Smooth muscle cell (in vitro differentiated cells): ENCODE measurements at regions not wholly inside any gene's neighbourhood (a gene's known extent, or its start where the extent isn't known, plus 50 kb on each side); places are given as distances from the start of the nearest gene placed in this dataset.

Source experiments
- DNase-seq: peaks from one replicate; lab custom pipeline; 2025; ENCODE audit not compliant: unreplicated experiment; lab: John Stamatoyannopoulos, UW
- H2AFZ ChIP-seq: fragments of 200-600 bp; sonication (generic); 2 replicates; pipeline ENCODE4 v1.6.0; 2016; ENCODE audit warnings: antibody characterized with exemption, low read depth, mild to moderate bottlenecking
- H3F3A ChIP-seq: fragments of 200-600 bp; sonication (generic); 2 replicates; pipeline ENCODE4 v1.6.0; 2017; ENCODE audit warnings: antibody characterized with exemption, low read depth
- H3K27ac ChIP-seq: fragments of 200-600 bp; sonication (generic); 2 replicates; pipeline ENCODE4 v1.5.1; 2016; ENCODE audit warnings: low read depth, mild to moderate bottlenecking
- H3K27me3 ChIP-seq: fragments of 200-600 bp; sonication (generic); 2 replicates; pipeline ENCODE4 v1.6.1; 2016; ENCODE audit warnings: low read depth, mild to moderate bottlenecking
- H3K36me3 ChIP-seq: fragments of 200-600 bp; sonication (generic); 2 replicates; pipeline ENCODE4 v1.5.1; 2016; ENCODE audit warnings: low read depth
- H3K4me1 ChIP-seq: fragments of 200-600 bp; sonication (generic); 2 replicates; pipeline ENCODE4 v1.5.1; 2016; ENCODE audit warnings: low read depth
- H3K4me2 ChIP-seq: fragments of 200-600 bp; sonication (generic); 2 replicates; pipeline ENCODE4 v1.6.0; 2016; ENCODE audit warnings: mild to moderate bottlenecking
- H3K4me3 ChIP-seq: fragments of 200-600 bp; sonication (generic); 2 replicates; pipeline ENCODE4 v1.5.1; 2016; ENCODE audit warnings: mild to moderate bottlenecking
- H3K79me2 ChIP-seq: fragments of 200-600 bp; sonication (generic); 2 replicates; pipeline ENCODE4 v1.6.0; 2016; ENCODE audit warnings: low read depth, mild to moderate bottlenecking
- H3K9ac ChIP-seq: fragments of 200-600 bp; sonication (generic); 2 replicates; pipeline ENCODE4 v1.6.0; 2016; ENCODE audit warnings: low read depth
- H3K9me3 ChIP-seq: fragments of 200-600 bp; sonication (generic); replicated peaks from 2 replicates; pipeline ENCODE4 v1.5.1; 2016; ENCODE audit warnings: low read depth
- H4K20me1 ChIP-seq: fragments of 200-600 bp; sonication (generic); 2 replicates; pipeline ENCODE4 v1.6.0; 2016; ENCODE audit warnings: low read depth
- WGBS: methylation state at CpG from one replicate; pipeline ENCODE4 v1.1.7; 2016; ENCODE audit warnings: low lambda C conversion rate; 5-methylcytosine and 5-hydroxymethylcytosine counted together
- TF ChIP-seq, protein P1 (sequence below): fragments of 200-600 bp; sonication (generic); IDR thresholded peaks from 2 replicates; pipeline ENCODE4 v1.5.1; 2017; ENCODE audit warnings: borderline replicate concordance, mild to moderate bottlenecking, antibody characterized with exemption; ENCODE audit not compliant: insufficient read depth, poor library complexity, severe bottlenecking

DNA sequence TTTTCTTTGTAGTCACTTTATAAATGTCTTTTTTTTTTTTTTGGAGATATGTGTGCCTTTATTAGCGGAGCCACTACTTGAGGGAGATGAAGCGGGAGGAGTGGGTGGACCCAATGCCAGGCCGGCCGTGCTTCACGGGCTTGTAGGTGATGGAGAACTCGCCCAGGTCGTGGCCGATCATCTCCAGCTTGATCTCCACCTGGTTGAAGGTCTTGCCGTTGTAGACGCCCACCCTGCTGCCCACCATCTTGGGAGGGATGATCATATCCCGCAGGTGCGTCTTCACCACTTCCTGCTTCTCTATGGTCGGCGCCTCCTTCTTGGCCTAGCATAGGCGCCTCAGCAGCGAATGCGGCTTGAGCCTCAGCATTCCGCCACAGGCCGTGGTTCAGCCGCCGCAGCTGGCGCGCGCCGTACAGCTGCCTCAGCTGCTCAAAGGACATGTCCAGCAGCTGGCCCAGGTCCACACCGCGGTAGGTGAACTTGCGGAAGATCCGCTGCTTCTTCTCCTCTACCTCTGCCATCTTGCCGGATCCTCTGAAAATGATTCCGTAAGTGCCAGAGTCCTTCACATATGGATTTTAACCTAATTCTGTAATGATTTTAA is 1095.6 kb downstream of the MAT2B start:
- H3F3A ChIP-seq: no peaks in the 10 kb centered on the region
- H3K79me2 ChIP-seq: no peaks in the 10 kb centered on the region
- H3K9ac ChIP-seq: no peak overlapping the region
- WGBS: 98% methylated on average over 31 of the region's 31 CpGs
- no peak overlapping the region for H3K4me3 ChIP-seq
- H3K4me2 ChIP-seq: no peak overlapping the region
- H3K9me3 ChIP-seq: no peaks in the 10 kb centered on the region
- TF ChIP-seq, protein P1, sequence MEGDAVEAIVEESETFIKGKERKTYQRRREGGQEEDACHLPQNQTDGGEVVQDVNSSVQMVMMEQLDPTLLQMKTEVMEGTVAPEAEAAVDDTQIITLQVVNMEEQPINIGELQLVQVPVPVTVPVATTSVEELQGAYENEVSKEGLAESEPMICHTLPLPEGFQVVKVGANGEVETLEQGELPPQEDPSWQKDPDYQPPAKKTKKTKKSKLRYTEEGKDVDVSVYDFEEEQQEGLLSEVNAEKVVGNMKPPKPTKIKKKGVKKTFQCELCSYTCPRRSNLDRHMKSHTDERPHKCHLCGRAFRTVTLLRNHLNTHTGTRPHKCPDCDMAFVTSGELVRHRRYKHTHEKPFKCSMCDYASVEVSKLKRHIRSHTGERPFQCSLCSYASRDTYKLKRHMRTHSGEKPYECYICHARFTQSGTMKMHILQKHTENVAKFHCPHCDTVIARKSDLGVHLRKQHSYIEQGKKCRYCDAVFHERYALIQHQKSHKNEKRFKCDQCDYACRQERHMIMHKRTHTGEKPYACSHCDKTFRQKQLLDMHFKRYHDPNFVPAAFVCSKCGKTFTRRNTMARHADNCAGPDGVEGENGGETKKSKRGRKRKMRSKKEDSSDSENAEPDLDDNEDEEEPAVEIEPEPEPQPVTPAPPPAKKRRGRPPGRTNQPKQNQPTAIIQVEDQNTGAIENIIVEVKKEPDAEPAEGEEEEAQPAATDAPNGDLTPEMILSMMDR: no peak
- H2AFZ ChIP-seq: no peak overlapping the region
- no peak for DNase-seq
- no peaks in the 10 kb centered on the region for H3K27me3 ChIP-seq
- H3K4me1 ChIP-seq: no peaks in the 10 kb centered on the region
- peak overlapping the region; percentile 6 for H3K27ac ChIP-seq
- no peaks in the 10 kb centered on the region for H4K20me1 ChIP-seq
- no peaks in the 10 kb centered on the region for H3K36me3 ChIP-seq

DNA sequence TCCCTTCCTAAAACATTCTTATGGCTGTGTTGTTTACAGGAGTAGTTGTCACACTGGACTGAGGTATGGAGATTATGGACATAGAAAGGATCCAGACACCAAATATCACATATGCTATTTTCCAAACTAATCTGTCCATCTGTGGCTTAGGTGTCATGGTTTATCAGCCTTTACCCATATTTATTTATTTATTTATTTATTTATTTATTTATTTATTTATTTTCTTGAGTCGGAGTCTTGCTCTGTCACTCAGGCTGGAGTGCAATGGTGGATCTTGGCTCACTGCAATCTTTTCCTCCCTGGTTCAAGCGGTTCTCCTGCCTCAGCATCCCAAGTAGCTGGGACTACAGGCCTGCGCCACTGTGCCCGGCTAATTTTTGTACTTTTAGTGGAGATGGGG is 1103.1 kb downstream of the MAT2B start:
- no peak overlapping the region for H3K9ac ChIP-seq
- no peak overlapping the region for H3K4me2 ChIP-seq
- H3K79me2 ChIP-seq: no peaks in the 10 kb centered on the region
- H3K36me3 ChIP-seq: no peaks in the 10 kb centered on the region
- H2AFZ ChIP-seq: no peak overlapping the region
- no peaks in the 10 kb centered on the region for H3K4me1 ChIP-seq
- no peak for DNase-seq
- H3K9me3 ChIP-seq: no peaks in the 10 kb centered on the region
- 93% methylated on average over 4 of the region's 4 CpGs for WGBS
- H3K27ac ChIP-seq: no peak overlapping the region
- H3K4me3 ChIP-seq: no peak overlapping the region
- H4K20me1 ChIP-seq: no peaks in the 10 kb centered on the region
- TF ChIP-seq, protein P1: no peak
- H3F3A ChIP-seq: no peaks in the 10 kb centered on the region
- no peaks in the 10 kb centered on the region for H3K27me3 ChIP-seq

GRCh38 chr5:164610374-164610773 is 1105.0 kb downstream of the MAT2B start:
- no peaks in the 10 kb centered on the region for H4K20me1 ChIP-seq
- no peak overlapping the region for H2AFZ ChIP-seq
- H3K27ac ChIP-seq: no peak overlapping the region
- no peak overlapping the region for H3K4me2 ChIP-seq
- TF ChIP-seq, protein P1: no peak
- H3K79me2 ChIP-seq: no peaks in the 10 kb centered on the region
- H3K27me3 ChIP-seq: no peaks in the 10 kb centered on the region
- WGBS: 90% methylated on average over 1 of the region's 1 CpG
- H3K36me3 ChIP-seq: no peaks in the 10 kb centered on the region
- H3K4me3 ChIP-seq: no peak overlapping the region
- no peaks in the 10 kb centered on the region for H3K9me3 ChIP-seq
- no peaks in the 10 kb centered on the region for H3K4me1 ChIP-seq
- no peak overlapping the region for H3K9ac ChIP-seq
- DNase-seq: no peak
- H3F3A ChIP-seq: no peaks in the 10 kb centered on the region

DNA sequence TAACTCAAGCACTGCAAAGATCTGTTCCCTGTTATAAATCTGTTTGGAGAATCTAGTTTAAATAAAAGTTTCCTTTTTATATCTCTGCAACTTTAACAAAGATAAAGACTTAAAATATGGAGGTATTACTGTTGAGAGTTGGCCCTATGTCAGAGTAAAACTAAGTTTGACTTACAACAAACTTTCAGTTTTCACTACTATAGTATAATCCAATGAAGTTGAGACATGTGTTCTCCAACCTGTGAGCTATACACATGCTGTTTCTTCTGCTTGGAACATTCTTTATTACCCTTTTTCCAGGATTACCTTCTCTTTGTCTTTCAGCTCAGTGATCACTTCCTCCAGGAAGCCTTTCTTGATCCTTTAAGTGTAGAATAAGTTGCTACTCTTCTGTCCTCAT is 1109.3 kb downstream of the MAT2B start:
- no peaks in the 10 kb centered on the region for H3K79me2 ChIP-seq
- TF ChIP-seq, protein P1: no peak
- DNase-seq: no peak

More for the DNA sequence above, 1109.3 kb downstream of the MAT2B start:
- Histone ChIP-seq H3F3A (no peaks in the 10 kb centered on the region), H3K9ac (no peak overlapping the region), H3K27me3 (no peaks in the 10 kb centered on the region), H3K4me1 (no peaks in the 10 kb centered on the region), H4K20me1 (no peaks in the 10 kb centered on the region), H3K36me3 (no peaks in the 10 kb centered on the region), H3K4me3 (no peak overlapping the region), H3K27ac (no peak overlapping the region), H3K4me2 (no peak overlapping the region), H3K9me3 (no peaks in the 10 kb centered on the region), H2AFZ (no peak overlapping the region)
